ENCODE measurements at regions not wholly inside any gene's neighbourhood (a gene's known extent, or its start where the extent isn't known, plus 50 kb on each side); places are given as distances from the start of the nearest gene placed in this dataset.

- ChIA-PET POLR2A (no interaction called here), CTCF (no interaction called here)
- DNase-seq, result no peak
- no peaks in the 10 kb centered on the region for H3K9me3 Mint-ChIP-seq
- no peak overlapping the region for H3K27ac Mint-ChIP-seq
- no peaks in the 10 kb centered on the region for H3K4me1 Mint-ChIP-seq
- H3K36me3 Mint-ChIP-seq (ENCODE audit: low read depth), result no peaks in the 10 kb centered on the region
- H3K27me3 Mint-ChIP-seq, result no peaks in the 10 kb centered on the region
- no peak overlapping the region for H3K4me3 Mint-ChIP-seq
These were observed 283.9 kb upstream of the ADAMTSL1 start for GRCh38 chr9:18189871-18190670.

- no peak for DNase-seq
- POLR2A ChIA-PET, result no interaction called here
- Mint-ChIP-seq H3K4me1 (no peaks in the 10 kb centered on the region), H3K4me3 (no peak overlapping the region), H3K9me3 (no peaks in the 10 kb centered on the region), H3K27me3 (no peaks in the 10 kb centered on the region), H3K36me3 (ENCODE audit: low read depth) (no peaks in the 10 kb centered on the region), H3K27ac (no peak overlapping the region)
- CTCF ChIA-PET, result no interaction called here
These were observed 283.1 kb upstream of the ADAMTSL1 start for GRCh38 chr9:18190671-18191374.

GRCh38 chr9:18194316-18194715 lies 279.6 kb upstream of the ADAMTSL1 start:
- Mint-ChIP-seq H3K4me1 (no peaks in the 10 kb centered on the region), H3K9me3 (no peaks in the 10 kb centered on the region), H3K27me3 (no peaks in the 10 kb centered on the region), H3K4me3 (no peak overlapping the region), H3K36me3 (ENCODE audit: low read depth) (no peaks in the 10 kb centered on the region), H3K27ac (no peak overlapping the region)
- ChIA-PET POLR2A (no interaction called here), CTCF (interaction anchor here (0.5 kb wide), 1 partner anchor 1628 kb away, joined by 3 read pairs; no protein-coding TSS in a partner anchor)
- DNase-seq, result no peak

GRCh38 chr9:18195223-18195622 lies 278.7 kb upstream of the ADAMTSL1 start:
- H3K27ac Mint-ChIP-seq, result no peak overlapping the region
- no peaks in the 10 kb centered on the region for H3K36me3 Mint-ChIP-seq (ENCODE audit: low read depth)
- POLR2A ChIA-PET, result no interaction called here
- H3K9me3 Mint-ChIP-seq, result no peaks in the 10 kb centered on the region
- no peaks in the 10 kb centered on the region for H3K4me1 Mint-ChIP-seq
- no peak for DNase-seq
- no peaks in the 10 kb centered on the region for H3K27me3 Mint-ChIP-seq
- CTCF ChIA-PET, result no interaction called here
- H3K4me3 Mint-ChIP-seq, result no peak overlapping the region

GRCh38 chr9:18202924-18203323 lies 271.0 kb upstream of the ADAMTSL1 start:
- DNase-seq, result no peak
- ChIA-PET CTCF (no interaction called here), POLR2A (no interaction called here)
- no peaks in the 10 kb centered on the region for H3K9me3 Mint-ChIP-seq
- H3K36me3 Mint-ChIP-seq (ENCODE audit: low read depth), result no peaks in the 10 kb centered on the region
- no peak overlapping the region for H3K27ac Mint-ChIP-seq
- H3K27me3 Mint-ChIP-seq, result no peaks in the 10 kb centered on the region
- H3K4me3 Mint-ChIP-seq, result no peak overlapping the region
- no peaks in the 10 kb centered on the region for H3K4me1 Mint-ChIP-seq

- ChIA-PET POLR2A (no interaction called here), CTCF (no interaction called here)
These were observed 266.2 kb upstream of the ADAMTSL1 start for GRCh38 chr9:18207735-18208134.

GRCh38 chr9:18208166-18209059 lies 265.5 kb upstream of the ADAMTSL1 start:
- Mint-ChIP-seq H3K4me3 (no peak overlapping the region), H3K27me3 (no peaks in the 10 kb centered on the region), H3K36me3 (ENCODE audit: low read depth) (no peaks in the 10 kb centered on the region), H3K27ac (no peak overlapping the region), H3K4me1 (no peaks in the 10 kb centered on the region), H3K9me3 (no peaks in the 10 kb centered on the region)
- CTCF ChIA-PET, result no interaction called here
- POLR2A ChIA-PET, result no interaction called here
- no peak for DNase-seq

More at GRCh38 chr9:18207735-18208134, 266.2 kb upstream of the ADAMTSL1 start:
- Mint-ChIP-seq H3K27me3 (no peaks in the 10 kb centered on the region), H3K27ac (no peak overlapping the region), H3K9me3 (no peaks in the 10 kb centered on the region), H3K4me3 (no peak overlapping the region), H3K36me3 (ENCODE audit: low read depth) (no peaks in the 10 kb centered on the region), H3K4me1 (no peaks in the 10 kb centered on the region)
- DNase-seq, result no peak

- Mint-ChIP-seq H3K4me1 (no peaks in the 10 kb centered on the region), H3K36me3 (ENCODE audit: low read depth) (no peaks in the 10 kb centered on the region)
- CTCF ChIA-PET, result no interaction called here
These were observed 258.3 kb upstream of the ADAMTSL1 start for GRCh38 chr9:18215626-18216025.

GRCh38 chr9:18216376-18216775 lies 257.6 kb upstream of the ADAMTSL1 start:
- Mint-ChIP-seq H3K9me3 (no peaks in the 10 kb centered on the region), H3K27ac (no peak overlapping the region), H3K4me3 (no peak overlapping the region), H3K4me1 (no peaks in the 10 kb centered on the region), H3K36me3 (ENCODE audit: low read depth) (no peaks in the 10 kb centered on the region), H3K27me3 (no peaks in the 10 kb centered on the region)
- ChIA-PET CTCF (no interaction called here), POLR2A (no interaction called here)
- DNase-seq, result no peak

More at GRCh38 chr9:18215626-18216025, 258.3 kb upstream of the ADAMTSL1 start:
- no peak for DNase-seq
- no peak overlapping the region for H3K27ac Mint-ChIP-seq
- POLR2A ChIA-PET, result no interaction called here
- no peak overlapping the region for H3K4me3 Mint-ChIP-seq
- H3K27me3 Mint-ChIP-seq, result no peaks in the 10 kb centered on the region
- no peaks in the 10 kb centered on the region for H3K9me3 Mint-ChIP-seq

GRCh38 chr9:18228101-18228500 lies 245.9 kb upstream of the ADAMTSL1 start:
- DNase-seq, result no peak
- CTCF ChIA-PET, result interaction anchor here (0.6 kb wide), 1 partner anchor 916 kb away, joined by 3 read pairs; no protein-coding TSS in a partner anchor
- Mint-ChIP-seq H3K27me3 (no peaks in the 10 kb centered on the region), H3K36me3 (ENCODE audit: low read depth) (no peaks in the 10 kb centered on the region), H3K4me3 (no peak overlapping the region), H3K4me1 (no peaks in the 10 kb centered on the region), H3K27ac (no peak overlapping the region), H3K9me3 (no peaks in the 10 kb centered on the region)
- POLR2A ChIA-PET, result no interaction called here

- no peaks in the 10 kb centered on the region for H3K4me1 Mint-ChIP-seq
- DNase-seq, result no peak
- H3K36me3 Mint-ChIP-seq (ENCODE audit: low read depth), result no peaks in the 10 kb centered on the region
- H3K27ac Mint-ChIP-seq, result no peak overlapping the region
- no peaks in the 10 kb centered on the region for H3K27me3 Mint-ChIP-seq
- POLR2A ChIA-PET, result no interaction called here
- no peak overlapping the region for H3K4me3 Mint-ChIP-seq
- no peaks in the 10 kb centered on the region for H3K9me3 Mint-ChIP-seq
- CTCF ChIA-PET, result no interaction called here
These were observed 243.8 kb upstream of the ADAMTSL1 start for GRCh38 chr9:18229992-18230676.

- Mint-ChIP-seq H3K27ac (no peak overlapping the region), H3K9me3 (no peaks in the 10 kb centered on the region), H3K36me3 (ENCODE audit: low read depth) (no peaks in the 10 kb centered on the region), H3K27me3 (no peaks in the 10 kb centered on the region), H3K4me1 (no peaks in the 10 kb centered on the region), H3K4me3 (no peak overlapping the region)
- CTCF ChIA-PET, result no interaction called here
- POLR2A ChIA-PET, result no interaction called here
- no peak for DNase-seq
These were observed 240.6 kb upstream of the ADAMTSL1 start for GRCh38 chr9:18233311-18233710.
